Hindlimb muscle (tissue), 1 donor: ENCODE measurements at regions not wholly inside any gene's neighbourhood (a gene's known extent, or its start where the extent isn't known, plus 50 kb on each side); places are given as distances from the start of the nearest gene placed in this dataset.

ENCODE experiments used
- DNase-seq: peaks from one replicate; pipeline ENCODE4 v3.0.0-alpha.2; 2013

DNA sequence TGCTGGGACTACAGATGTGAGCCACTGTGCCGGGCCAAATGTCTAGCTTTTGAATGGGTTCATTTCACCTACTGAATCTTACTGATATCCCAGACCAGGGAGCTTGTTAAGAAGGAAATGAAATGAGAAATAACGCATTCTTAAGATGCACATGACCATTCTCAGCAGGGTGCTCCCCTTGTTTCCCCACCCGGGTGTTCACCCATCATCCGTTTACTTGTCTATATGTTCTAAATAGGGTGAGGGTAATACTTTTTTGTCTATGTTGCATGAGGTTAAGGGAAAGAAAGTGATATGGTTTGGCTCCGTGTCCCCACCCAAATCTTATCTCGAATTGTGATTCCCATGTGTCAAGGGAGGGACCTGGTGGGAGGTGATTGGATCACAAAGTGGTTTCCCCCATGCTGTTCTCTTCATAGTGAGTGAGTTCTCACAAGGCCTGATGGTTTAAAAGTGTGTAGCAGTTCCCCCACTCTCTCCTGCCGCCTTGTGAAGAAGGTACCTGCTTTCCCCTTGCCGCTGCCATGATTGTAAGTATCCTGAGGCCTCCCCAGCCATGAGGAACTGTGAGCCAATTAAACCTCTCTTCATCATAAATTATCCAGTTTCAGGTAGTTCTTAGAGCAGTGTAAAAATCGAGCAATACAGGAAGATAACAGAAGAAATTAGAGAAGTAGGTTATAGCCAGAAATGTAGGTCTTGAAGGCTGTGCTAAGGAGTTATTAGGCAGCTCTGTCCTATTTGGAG is 129.1 kb downstream of the DDX1 start:
- no peak for DNase-seq

DNA sequence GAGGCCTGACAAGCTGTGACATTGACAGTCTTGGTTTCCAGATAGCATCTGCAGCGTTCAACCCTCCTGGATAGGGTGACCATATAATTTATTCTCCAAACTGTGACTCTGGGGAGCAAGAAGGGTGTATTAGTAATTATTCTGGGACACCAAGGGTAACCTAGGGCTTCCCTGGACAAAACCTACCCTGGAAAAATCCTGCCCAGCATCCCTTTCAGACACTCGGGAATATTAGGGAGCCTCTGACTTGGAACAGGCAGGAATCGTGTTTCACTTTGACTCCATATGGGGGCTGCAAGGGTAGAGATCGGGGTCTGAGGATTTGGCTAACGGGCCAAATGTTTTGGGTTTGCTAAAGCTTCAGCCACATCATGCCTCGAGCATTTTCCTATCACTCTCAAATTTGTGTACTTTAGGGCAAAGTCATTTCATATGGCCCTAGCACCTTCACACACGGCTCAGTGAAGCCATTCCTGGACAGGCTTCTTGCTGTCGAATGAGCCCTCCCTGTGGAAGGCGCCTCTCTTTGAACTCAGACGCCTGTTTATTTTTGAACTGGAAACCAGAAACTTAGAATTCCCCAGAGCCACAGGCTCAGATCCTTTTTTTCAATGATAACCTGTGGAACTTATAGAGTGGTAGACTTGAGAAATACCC is 129.9 kb downstream of the DDX1 start:
- DNase-seq, result no peak

DNA sequence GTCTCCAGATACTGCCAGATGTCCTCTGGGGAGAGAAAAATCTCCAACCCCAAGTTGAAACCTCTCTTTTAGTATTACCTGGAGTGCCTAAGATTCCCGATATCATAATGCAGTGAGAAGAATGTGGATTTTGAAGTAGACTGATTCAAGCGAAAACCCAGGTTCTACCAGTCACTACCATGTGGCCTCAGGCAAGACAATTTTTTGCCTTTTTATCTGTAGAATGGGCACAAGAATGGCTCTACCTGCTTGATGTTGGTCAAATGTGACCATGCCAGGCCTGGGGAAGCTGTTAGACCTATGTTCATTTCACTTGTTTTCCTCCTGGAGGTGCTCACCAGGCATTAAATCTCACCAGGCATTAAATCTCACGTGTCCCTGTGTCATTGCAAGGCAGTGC is 131.3 kb downstream of the DDX1 start:
- DNase-seq, result no peak

DNA sequence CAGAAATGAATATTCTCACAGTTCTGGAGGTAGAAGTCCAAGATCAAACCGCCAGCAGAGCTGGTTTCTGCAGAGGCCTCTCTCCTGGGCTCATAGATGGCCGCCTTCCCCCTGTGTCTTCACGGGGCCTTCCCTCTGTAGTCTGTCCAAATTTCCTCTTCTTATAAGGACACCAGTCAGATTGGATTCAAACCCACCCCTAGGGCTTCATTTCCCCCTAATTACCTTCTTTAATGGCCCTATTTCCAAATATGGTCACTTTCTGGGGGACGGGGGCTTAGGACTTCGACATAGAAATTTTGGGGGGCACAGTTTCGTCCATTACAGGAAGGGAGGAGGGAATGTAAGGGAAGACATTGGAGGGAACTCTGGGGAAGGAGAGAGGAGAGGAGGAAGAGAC is 132.6 kb downstream of the DDX1 start:
- DNase-seq, result no peak

DNA sequence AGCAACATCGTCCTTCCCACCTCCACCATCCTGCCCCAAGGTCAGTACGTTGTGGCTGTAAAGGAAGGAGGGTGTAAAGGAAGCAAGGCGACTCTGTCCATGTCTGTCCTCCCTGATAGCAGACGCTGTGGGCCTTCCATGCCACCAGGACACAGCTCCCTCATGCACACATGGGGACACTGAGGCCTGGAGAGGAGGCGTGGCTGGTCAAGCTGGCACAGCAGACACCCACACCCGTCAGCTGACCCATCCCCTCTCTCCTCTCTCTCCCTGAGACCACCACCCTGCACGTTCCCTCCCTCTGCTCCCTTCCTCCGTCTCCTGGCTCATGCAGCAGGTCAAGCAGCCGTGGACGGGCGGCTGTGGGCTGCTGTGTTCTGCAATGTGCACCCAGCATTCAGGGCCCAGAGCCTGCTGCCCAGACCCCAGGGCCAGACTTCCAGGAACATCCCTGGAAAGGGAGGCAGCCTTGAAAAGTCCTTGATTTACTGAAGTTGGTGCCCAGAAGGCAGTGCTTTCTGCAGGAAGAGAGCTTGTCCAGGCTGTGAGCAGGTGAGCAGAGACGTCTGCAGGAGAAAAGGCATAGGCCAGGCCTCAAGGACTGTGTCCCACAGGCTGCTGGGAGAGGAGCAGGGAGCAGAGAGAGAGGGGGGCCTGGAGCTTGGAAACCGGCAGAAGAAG is 133.6 kb downstream of the DDX1 start:
- no peak for DNase-seq

DNA sequence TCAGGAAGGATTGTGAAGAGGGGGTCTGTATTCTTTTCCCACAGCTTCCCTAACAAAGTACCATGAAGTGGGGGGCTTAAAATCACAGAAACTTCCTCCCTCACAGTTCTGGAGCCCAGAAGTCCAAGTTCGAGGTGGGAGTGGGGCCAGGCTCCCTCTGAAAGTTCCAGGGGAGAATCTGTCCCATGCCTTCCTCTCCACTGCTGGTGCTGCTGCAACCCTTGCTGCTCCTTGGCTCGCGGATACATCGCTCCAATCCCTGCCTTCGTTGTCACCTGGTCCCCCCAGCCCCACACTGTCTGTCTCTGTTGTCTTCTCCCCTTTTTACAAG is 134.1 kb downstream of the DDX1 start:
- no peak for DNase-seq

DNA sequence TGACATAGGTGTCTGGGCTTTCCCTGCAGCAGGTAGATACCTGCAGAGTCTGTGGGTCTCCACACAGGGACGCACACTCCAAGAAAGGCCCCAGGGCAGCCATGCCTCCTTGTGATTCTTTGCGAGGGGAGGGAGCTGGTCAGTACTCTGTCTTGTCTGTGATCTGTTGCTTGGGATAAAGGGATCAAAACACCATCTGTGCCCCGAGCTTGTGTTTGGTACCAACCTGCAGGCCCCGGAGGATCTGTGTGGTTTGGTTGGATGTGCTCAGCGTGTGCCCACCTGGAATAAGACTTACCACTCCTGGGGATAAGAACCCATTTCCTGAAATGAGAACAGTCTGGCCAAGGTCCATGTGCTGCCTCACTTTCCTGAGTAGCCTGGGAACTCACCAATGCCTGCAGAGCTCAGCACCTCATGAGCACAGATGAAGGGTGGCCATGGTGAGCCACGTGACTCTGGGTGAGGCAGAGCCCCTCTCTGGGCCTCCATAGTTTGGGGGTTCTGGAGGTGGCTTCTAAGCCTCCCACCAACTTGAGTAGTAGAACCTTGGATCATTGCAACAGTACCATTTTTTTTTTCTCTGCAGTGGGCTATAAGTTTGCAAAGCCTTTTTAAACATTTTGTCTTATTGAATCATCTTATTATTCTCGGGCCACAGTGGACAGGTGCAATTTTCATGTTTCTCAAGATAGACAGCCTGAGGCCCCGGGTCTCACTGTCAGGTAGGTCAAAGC is 134.8 kb downstream of the DDX1 start:
- DNase-seq, result no peak

DNA sequence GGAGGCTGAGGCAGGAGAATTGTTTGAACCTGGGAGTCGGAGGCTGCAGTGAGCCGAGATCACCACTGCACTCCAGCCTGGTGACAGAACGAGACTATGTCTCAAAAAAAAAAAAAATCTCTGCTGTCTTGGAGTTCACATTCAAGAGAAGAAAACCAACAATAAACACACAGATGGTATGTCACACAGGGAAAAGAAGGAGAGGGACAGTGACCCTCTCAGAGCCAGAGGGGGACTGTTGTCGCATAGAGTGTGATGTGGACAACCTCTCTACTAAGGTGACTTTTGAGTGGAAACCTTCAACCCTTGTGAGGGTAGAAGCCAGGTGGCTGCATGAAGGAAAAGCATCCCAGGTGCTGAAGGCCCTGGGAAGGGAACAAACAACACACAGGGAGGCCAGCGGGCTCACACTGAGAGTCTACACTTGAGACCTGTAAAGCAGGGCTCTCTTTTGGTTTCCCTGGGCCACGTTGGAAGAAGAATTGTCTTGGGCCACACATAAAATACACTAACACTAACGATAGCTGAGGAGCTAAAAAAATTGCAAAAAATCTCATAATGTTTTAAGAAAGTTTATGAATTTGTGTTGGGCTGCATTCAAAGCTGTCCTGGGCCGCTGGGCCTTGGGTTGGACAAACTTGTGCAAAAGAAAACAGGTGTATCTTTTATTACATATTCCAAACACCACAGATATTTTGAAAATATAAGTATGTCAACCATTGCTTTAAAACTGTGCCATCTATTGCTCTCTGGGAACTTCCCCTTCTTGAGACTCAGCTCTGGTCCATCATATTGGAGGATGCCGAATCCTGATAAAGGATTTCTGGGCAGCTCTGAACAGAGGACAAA is 136.0 kb downstream of the DDX1 start:
- DNase-seq, result no peak

DNA sequence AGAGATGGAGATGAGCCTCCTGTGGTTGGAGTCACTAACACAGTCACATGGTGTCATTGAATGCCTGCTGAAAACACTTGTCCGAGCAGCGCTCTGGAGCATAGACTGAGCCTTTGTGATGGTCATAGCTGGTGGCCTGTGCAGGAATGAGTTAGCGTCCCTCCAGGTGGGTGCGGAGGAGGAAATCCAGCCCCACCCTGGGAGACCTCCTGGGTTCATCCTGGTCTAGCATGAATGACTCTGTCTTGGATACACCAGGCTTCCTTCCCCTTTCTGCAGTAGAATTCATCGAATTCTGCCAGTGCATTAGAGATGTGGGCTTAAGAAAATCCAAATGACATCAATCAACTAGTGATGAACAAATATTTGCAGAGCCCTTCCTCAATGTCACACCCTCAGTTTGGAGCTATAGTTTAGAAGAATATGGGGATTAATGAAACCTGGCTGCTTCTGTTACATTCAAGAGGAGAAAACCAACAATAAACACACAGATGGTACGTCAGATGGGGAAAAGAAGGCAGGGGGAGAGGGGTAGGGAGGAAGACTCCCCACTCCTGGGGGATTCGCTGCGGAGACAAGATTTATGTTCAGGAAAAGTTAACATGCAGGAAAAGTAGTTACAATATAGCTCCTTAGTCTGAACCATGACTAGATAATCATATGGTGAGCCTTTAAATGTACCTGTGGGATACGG is 136.7 kb downstream of the DDX1 start:
- no peak for DNase-seq

DNA sequence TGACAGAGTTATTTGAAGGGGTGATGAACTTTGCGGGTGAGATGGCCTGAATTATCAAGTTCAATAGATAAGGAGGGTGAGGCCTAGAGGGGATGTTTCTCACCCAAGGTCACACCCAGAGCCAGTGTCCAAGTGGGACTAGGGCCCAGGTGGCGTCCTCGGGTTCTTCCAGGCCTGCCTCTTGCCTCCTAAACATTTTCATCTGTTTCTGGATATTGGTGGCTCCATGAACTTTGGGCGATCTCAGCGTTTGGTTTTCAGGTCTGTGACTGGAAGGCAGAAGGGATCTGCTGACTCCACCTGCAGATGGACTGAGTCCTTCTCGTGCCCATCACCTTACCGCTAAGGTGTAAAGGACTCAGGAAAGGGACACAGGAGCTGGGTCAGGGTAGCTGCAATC is 137.3 kb downstream of the DDX1 start:
- no peak for DNase-seq

DNA sequence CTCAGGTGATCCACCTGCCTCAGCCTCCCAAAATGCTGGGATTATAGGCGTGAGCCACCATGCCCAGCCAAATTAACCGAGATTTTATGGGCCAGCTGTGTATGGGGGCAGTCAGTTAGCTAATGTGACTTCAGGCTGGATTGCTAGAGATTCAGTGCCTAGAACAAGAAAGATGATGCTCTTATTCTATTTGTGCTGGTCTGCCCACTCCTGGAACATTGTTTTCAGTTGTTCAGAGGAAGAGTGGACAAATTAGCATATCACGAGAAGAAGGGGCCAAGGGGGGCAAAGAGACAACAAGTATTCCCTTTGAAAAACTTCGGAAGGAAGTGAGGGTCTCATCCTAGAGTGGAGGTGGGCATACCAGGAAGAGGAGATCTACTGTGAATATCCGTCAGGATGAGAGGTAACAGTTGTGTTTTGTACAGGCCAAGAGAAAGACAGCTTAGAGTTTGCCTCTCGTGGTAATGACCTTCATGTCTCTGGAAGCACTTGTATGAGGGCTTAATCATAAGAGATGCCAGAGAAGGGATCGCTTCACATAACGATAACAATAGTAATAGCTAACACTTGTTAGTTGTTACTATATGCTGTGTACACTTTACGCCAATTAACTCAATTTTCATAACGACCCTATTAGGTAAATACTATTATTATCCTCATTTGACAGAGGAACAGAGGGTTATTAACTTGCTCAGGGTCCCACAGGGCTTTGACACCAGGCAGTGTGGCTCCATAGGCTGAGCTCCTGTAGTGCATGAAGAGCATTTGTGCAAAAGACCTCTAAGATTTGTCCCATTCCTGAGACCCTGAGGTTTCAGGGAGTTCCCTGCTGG is 138.3 kb downstream of the DDX1 start:
- DNase-seq, result no peak

DNA sequence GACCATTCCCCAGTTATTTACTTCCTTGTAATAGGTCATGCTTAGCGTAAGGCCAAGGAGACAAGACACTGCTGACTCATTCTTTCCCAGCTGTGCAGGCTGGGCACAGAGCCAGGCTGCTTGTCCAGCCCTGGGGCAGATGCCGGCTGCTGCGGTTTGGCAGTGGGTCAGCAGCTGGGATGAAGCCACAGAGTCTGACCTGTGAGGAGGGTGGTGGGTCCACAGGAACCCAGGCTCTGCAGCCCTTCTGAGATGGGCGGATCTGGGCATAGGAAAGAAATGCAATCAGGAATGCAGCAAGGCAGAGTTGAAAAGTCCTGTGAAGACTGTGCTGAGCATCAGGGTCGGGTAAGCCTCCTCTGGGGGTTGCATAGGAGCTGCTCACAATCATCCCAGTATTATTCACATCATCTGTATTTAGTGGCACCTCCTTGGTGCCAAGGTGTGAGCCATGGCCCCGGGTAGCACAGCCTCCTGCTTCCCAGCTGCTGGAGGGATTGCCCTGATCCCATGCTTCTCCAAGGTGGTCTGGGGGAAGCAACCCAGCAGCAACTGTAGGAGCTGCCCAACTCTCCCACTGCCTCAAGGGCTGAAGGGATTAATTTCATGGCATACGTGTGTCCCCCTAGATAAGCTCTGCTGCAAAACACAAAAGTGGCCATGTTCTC is 139.0 kb downstream of the DDX1 start:
- DNase-seq, result peak; percentile 85

DNA sequence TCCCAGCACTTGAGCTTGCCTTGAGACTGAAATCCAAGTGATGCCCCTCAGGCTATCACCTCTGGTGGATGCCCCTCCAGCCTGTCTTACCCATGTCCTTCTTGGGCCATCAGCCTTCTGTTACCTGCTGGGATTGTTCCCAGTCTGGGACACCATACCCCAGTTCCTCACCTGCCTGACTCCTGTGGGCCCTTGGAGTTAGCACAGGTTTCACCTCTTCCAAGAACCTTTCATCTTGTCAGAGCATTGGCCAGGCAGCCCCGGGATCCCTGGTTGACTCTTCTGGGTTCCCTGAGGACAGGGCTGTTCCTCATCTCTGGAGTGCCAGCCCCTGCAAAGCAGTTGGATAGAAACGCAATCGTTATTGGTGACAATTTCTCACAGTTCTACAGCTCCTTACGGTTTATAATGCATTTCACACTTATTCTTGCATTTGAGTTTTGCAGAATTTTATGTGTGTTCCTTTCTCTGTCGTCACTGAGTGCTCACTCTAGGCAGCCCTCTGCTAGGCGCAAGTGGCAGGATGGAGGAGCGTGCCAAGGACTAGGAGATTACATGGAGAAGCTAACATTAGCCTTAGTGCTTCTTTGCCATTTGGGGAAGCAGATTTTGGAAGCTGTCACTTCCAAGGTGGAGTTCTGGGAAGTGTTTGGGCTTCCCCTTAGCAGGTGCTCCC is 139.7 kb downstream of the DDX1 start:
- DNase-seq, result no peak

DNA sequence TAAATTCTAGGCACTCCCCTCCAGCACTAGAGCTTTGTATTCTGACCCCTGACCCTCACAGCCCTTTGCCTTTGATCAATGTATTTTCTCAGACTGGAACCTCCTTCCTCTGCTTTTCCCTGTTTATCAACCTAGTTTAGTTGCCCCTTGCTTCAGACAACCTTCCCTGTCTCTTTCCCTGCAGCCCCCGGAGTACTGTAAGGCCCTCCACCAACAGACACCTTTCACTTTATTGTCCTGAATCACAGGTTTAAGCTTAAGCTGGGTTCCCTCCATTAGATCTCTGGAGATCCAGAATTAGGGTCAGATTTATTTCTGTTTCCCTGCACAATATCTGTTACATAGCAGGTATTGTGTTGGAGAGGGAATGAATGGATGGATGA is 140.2 kb downstream of the DDX1 start:
- no peak for DNase-seq

DNA sequence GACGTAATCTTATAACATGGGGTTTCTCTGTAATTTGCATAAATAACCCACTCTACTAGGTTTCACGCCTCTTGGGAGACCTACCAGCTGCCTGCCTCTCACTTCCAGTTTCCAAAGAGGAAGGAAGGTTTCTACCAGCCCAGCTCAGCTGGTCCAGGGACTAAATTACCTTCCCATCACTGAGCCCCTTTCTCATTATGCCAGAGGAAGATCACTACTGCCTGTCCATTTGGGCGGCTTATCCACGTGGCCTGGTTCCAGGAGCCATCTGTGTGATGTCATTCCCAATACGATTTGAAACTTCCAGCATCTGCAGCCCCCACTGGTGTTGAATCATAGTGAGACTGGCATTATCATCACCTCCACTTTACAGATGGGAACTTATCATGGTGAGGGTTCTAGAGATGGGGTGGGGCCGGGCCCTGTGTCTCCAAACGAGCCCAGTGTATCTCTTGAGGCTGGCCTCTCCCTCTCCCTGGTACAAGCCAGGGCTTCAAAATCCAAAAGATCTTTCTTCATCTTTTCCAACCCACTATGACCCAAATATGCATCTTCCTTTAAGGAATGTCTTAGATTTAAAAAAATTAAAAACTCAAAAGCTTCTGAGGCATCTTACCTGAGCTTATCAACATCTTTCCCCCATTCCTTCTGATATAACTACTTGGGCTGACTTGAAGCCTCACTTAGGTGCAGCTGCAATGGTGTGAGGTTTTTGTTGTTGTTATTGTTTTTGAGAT is 140.8 kb downstream of the DDX1 start:
- no peak for DNase-seq

DNA sequence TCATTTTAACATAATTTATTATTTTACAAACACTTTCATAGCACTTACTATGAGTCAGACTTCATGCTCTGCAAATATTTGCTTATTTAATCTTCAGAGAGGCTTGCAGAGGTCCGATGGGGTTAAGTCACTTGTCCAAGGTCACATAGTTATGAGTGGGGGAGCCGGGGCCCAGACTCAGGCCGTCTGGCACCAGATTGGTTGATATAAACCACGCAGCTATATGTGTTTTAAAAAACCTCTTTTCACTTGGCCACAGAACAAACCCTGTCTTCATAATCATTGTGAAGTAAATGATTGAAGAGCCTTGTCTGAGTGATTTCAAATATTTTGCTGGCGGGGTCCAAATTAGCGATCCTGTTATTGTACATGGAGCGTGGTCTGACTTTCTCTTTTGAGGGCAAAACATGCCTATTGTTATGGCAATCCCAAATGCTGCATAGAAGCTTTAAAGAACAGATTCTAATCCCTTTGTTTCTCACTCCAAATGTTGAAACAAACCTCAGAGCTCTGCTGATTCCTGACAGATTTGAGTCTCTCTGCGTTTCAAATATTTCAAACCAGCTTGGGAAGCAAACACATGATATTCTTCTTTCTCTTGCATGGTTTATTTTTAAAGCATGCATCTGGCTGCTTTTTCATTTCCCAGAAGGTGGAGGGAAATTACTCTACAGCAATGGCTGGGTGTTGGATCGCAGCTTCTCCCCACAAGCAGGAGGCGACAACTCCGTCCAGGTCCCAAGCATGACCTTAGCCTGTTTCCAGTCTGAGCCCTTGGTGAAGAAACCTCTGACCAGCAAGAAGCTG is 142.4 kb downstream of the DDX1 start:
- no peak for DNase-seq

DNA sequence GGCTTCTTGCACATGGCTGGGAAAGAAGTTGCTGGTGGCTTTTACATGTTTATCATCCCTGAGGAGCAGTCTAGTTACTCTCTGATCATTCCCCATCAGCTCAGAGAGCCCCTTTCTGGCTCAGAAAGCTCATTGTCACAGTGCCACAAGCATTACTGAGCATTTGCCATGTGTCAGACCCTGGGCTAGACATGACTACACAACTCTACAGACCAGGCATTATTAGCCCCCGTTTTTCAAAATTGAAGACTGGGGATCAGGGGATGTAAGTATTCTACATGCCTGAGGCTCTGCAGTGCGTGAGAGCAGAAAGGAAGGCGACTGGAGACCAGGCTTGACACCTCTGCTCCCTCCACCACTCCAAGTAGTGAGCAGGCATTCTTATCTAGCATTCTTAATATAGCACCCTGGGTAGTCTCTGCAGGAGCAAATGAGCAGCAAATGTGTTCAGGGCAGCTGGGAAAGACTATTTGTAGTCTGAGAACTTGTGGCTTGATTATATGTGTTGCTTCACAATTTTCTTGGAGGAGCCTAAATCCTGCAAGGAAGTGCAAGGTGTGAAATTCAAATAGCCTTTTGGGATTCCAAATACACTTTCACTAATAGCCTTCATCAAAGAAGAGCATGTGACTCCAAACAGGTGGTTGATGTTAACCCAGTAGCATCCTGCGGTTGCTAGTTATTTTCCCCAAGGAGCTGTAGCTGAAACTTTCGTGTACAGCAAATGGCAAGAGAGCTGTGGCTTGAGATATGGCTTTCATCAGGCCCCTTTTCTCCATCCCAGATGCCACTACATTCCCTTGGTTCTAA is 143.2 kb downstream of the DDX1 start:
- DNase-seq, result no peak
